NT2/D1 (cell line): ENCODE measurements at regions not wholly inside any gene's neighbourhood (a gene's known extent, or its start where the extent isn't known, plus 50 kb on each side); places are given as distances from the start of the nearest gene placed in this dataset.

Experiments used
- SUZ12 ChIP-seq: IDR thresholded peaks from 2 replicates; pipeline ENCODE4 v1.6.1; 2011; ENCODE audit not compliant: insufficient read length, insufficient read depth; ENCODE audit errors: extremely low read depth
- YY1 ChIP-seq: IDR thresholded peaks from 2 replicates; pipeline ENCODE4 v1.6.1; 2011; ENCODE audit not compliant: insufficient read length, insufficient read depth
- ZNF274 ChIP-seq: IDR thresholded peaks from 2 replicates; pipeline ENCODE4 v1.6.1; 2011; ENCODE audit warnings: mild to moderate bottlenecking, low read depth, low read length

DNA sequence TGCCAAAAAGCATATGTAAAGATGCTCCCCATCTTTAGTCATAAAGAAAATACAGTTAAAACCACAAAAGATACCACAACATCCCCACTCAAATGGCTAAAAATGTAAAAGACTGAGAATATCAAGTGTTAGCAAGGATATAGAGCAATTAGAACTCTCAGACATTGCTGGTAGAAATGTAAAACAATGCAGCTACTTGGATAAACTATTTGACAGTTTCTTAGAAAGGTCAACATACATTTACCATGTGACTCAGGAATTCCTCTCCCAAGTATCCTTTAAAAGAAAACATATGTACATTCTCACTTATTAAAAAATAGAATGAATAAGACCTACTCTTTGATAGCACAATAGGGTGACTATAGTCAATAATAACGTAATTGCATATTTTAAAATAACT lies 173.7 kb downstream of the HNRNPD start:
- TF ChIP-seq ZNF274: no peak
- TF ChIP-seq YY1: no peak
- TF ChIP-seq SUZ12: no peak
